SKM-1 (cell line): ENCODE measurements at regions not wholly inside any gene's neighbourhood (a gene's known extent, or its start where the extent isn't known, plus 50 kb on each side); places are given as distances from the start of the nearest gene placed in this dataset.
"Not testable (repeated sequence)": the region's sequence is repeated elsewhere in the genome, so short reads cannot be mapped to it uniquely, and the experiment has no call there.

Source experiments
- DNase-seq: peaks from one replicate; lab custom pipeline; 2025; ENCODE audit not compliant: unreplicated experiment; lab: John Stamatoyannopoulos, UW

- DNase-seq = no peak
Measured at GRCh38 chr4:117661091-117662072, 372.9 kb upstream of the NDST3 start.

- no peak for DNase-seq
Measured at GRCh38 chr4:117664706-117665444, 369.4 kb upstream of the NDST3 start.

- DNase-seq = no peak
Measured at GRCh38 chr4:117676153-117676552, 358.1 kb upstream of the NDST3 start.

GRCh38 chr4:117678861-117679260 is 355.4 kb upstream of the NDST3 start:
- no peak for DNase-seq

GRCh38 chr4:117691572-117692351 is 342.5 kb upstream of the NDST3 start:
- no peak for DNase-seq

GRCh38 chr4:117692538-117692937 is 341.7 kb upstream of the NDST3 start:
- DNase-seq = no peak

- no peak for DNase-seq
Measured at GRCh38 chr4:117699595-117699994, 334.7 kb upstream of the NDST3 start.

- no peak for DNase-seq
Measured at GRCh38 chr4:117700111-117700892, 334.0 kb upstream of the NDST3 start.

- DNase-seq = no peak
Measured at GRCh38 chr4:117702353-117702752, 331.9 kb upstream of the NDST3 start.

- no peak for DNase-seq
Measured at GRCh38 chr4:117704721-117705120, 329.6 kb upstream of the NDST3 start.

GRCh38 chr4:117740736-117741135 is 293.6 kb upstream of the NDST3 start:
- DNase-seq = no peak

- DNase-seq = not testable (repeated sequence)
Measured at GRCh38 chr4:117745379-117745778, 288.9 kb upstream of the NDST3 start.

- DNase-seq = no peak
Measured at GRCh38 chr4:117755438-117755837, 278.8 kb upstream of the NDST3 start.

GRCh38 chr4:117768610-117769009 is 265.7 kb upstream of the NDST3 start:
- no peak for DNase-seq

GRCh38 chr4:117770269-117771102 is 263.8 kb upstream of the NDST3 start:
- DNase-seq = no peak

- no peak for DNase-seq
Measured at GRCh38 chr4:117771647-117772337, 262.5 kb upstream of the NDST3 start.

- no peak for DNase-seq
Measured at GRCh38 chr4:117773064-117773936, 261.0 kb upstream of the NDST3 start.

GRCh38 chr4:117777721-117778120 is 256.6 kb upstream of the NDST3 start:
- no peak for DNase-seq
